Neural progenitor cell (in vitro differentiated cells): ENCODE measurements at regions not wholly inside any gene's neighbourhood (a gene's known extent, or its start where the extent isn't known, plus 50 kb on each side); places are given as distances from the start of the nearest gene placed in this dataset.
A peak's percentile ranks its signal among the peaks of the same experiment; 100 is the strongest.

ENCODE experiments used
- DNase-seq: peaks from one replicate; pipeline ENCODE4 v3.0.0-alpha.2; 2016; ENCODE audit warnings: low spot score
- H2AFZ ChIP-seq: fragments of 200-600 bp; sonication (generic); replicated peaks from 2 replicates; pipeline ENCODE4 v1.6.1; 2016; ENCODE audit warnings: antibody characterized with exemption
- H3F3A ChIP-seq: fragments of 200-600 bp; sonication (generic); 2 replicates; pipeline ENCODE4 v1.6.1; 2016; ENCODE audit warnings: antibody characterized with exemption, low read depth
- H3K27ac ChIP-seq: fragments of 200-600 bp; sonication (generic); 2 replicates; pipeline ENCODE4 v1.5.1; 2016; ENCODE audit warnings: mild to moderate bottlenecking
- H3K27me3 ChIP-seq: fragments of 200-600 bp; sonication (generic); 2 replicates; pipeline ENCODE4 v1.6.1; 2016; ENCODE audit warnings: mild to moderate bottlenecking, moderate library complexity
- H3K36me3 ChIP-seq: fragments of 200-600 bp; sonication (generic); 2 replicates; pipeline ENCODE4 v1.5.1; 2016
- H3K4me1 ChIP-seq: fragments of 200-600 bp; sonication (generic); 2 replicates; pipeline ENCODE4 v1.6.1; 2016; ENCODE audit warnings: mixed run types
- H3K4me2 ChIP-seq: fragments of 200-600 bp; sonication (generic); 2 replicates; pipeline ENCODE4 v1.6.1; 2016
- H3K4me3 ChIP-seq: fragments of 200-600 bp; sonication (generic); 2 replicates; pipeline ENCODE4 v1.5.1; 2016
- H3K79me2 ChIP-seq: fragments of 200-600 bp; sonication (generic); 2 replicates; pipeline ENCODE4 v1.6.1; 2016; ENCODE audit warnings: low read depth
- H3K9ac ChIP-seq: fragments of 200-600 bp; sonication (generic); 2 replicates; pipeline ENCODE4 v1.6.1; 2016
- H3K9me3 ChIP-seq: fragments of 200-600 bp; sonication (generic); 2 replicates; pipeline ENCODE4 v1.5.1; 2016; ENCODE audit warnings: low read depth
- H4K20me1 ChIP-seq: fragments of 200-600 bp; sonication (generic); 2 replicates; pipeline ENCODE4 v1.6.1; 2016; ENCODE audit warnings: low read depth
- H3K27ac Mint-ChIP-seq: 3 replicates; pipeline ENCODE4 v1.8.0; 2021; ENCODE audit warnings: mixed read lengths
- H3K27me3 Mint-ChIP-seq: 2 replicates; pipeline ENCODE4 v1.8.0; 2022; ENCODE audit warnings: low read depth, mild to moderate bottlenecking, inconsistent platforms, moderate library complexity, mixed read lengths; ENCODE audit not compliant: insufficient read depth
- H3K36me3 Mint-ChIP-seq: 3 replicates; pipeline ENCODE4 v1.8.0; 2021; ENCODE audit warnings: mixed read lengths
- H3K4me1 Mint-ChIP-seq: 3 replicates; pipeline ENCODE4 v1.8.0; 2021; ENCODE audit warnings: mixed read lengths
- H3K4me3 Mint-ChIP-seq: 3 replicates; pipeline ENCODE4 v1.8.0; 2021; ENCODE audit warnings: mild to moderate bottlenecking, moderate library complexity, mixed read lengths
- H3K9me3 Mint-ChIP-seq: 3 replicates; pipeline ENCODE4 v1.8.0; 2020; ENCODE audit warnings: mixed read lengths
- EZH2 ChIP-seq: fragments of 200-600 bp; sonication (generic); IDR thresholded peaks from 2 replicates; pipeline ENCODE4 v1.6.1; 2017; ENCODE audit warnings: antibody characterized with exemption, mild to moderate bottlenecking, moderate library complexity
- EZH2phosphoT487 ChIP-seq: fragments of 200-600 bp; sonication (generic); IDR thresholded peaks from 2 replicates; pipeline ENCODE4 v1.6.1; 2017; ENCODE audit warnings: antibody characterized with exemption
- TF ChIP-seq, protein P1 (sequence below): fragments of 200-600 bp; sonication (generic); IDR thresholded peaks from 2 replicates; pipeline ENCODE4 v1.5.1; 2017; ENCODE audit warnings: antibody characterized with exemption, mild to moderate bottlenecking

DNA sequence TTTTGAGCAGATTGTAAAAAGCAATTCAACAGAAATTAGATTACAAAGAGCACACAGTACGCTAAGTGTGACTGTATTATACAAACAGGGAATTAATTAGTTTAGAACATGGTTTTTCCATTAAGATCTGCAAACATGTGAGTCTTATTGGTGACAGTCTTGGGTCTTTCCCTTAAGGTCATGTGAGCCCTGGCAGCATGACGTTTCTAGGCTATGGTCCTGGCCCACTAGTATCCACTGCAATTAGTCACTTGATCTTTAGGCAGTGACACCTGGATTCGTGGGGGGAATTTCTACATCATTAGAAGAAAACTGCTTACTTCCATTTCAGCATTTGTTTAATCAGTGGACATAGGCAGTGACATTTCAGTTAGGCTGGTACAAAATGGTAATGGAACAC, 360.2 kb upstream of the NR2F2 start:
- no peak overlapping the region for H2AFZ ChIP-seq
- no peaks in the 10 kb centered on the region for H4K20me1 ChIP-seq
- Mint-ChIP-seq H3K27ac (no peak overlapping the region), H3K4me3 (no peak overlapping the region), H3K4me1 (peaks cover 33% of the 10 kb centered on the region), H3K27me3 (peaks cover 10% of the 10 kb centered on the region), H3K9me3 (peaks cover 11% of the 10 kb centered on the region), H3K36me3 (no peaks in the 10 kb centered on the region)
- no peak for DNase-seq
- no peak overlapping the region for H3K9ac ChIP-seq
- H3K4me2 ChIP-seq: no peak overlapping the region
- H3K79me2 ChIP-seq: no peaks in the 10 kb centered on the region
- H3F3A ChIP-seq: no peaks in the 10 kb centered on the region
- no peak overlapping the region for H3K4me3 ChIP-seq
- TF ChIP-seq EZH2phosphoT487 (no peak), EZH2 (no peak)
- TF ChIP-seq, protein P1, sequence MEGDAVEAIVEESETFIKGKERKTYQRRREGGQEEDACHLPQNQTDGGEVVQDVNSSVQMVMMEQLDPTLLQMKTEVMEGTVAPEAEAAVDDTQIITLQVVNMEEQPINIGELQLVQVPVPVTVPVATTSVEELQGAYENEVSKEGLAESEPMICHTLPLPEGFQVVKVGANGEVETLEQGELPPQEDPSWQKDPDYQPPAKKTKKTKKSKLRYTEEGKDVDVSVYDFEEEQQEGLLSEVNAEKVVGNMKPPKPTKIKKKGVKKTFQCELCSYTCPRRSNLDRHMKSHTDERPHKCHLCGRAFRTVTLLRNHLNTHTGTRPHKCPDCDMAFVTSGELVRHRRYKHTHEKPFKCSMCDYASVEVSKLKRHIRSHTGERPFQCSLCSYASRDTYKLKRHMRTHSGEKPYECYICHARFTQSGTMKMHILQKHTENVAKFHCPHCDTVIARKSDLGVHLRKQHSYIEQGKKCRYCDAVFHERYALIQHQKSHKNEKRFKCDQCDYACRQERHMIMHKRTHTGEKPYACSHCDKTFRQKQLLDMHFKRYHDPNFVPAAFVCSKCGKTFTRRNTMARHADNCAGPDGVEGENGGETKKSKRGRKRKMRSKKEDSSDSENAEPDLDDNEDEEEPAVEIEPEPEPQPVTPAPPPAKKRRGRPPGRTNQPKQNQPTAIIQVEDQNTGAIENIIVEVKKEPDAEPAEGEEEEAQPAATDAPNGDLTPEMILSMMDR: no peak
- no peaks in the 10 kb centered on the region for H3K27me3 ChIP-seq
- no peaks in the 10 kb centered on the region for H3K36me3 ChIP-seq
- no peaks in the 10 kb centered on the region for H3K9me3 ChIP-seq
- H3K4me1 ChIP-seq: peaks cover 12% of the 10 kb centered on the region
- no peak overlapping the region for H3K27ac ChIP-seq

DNA sequence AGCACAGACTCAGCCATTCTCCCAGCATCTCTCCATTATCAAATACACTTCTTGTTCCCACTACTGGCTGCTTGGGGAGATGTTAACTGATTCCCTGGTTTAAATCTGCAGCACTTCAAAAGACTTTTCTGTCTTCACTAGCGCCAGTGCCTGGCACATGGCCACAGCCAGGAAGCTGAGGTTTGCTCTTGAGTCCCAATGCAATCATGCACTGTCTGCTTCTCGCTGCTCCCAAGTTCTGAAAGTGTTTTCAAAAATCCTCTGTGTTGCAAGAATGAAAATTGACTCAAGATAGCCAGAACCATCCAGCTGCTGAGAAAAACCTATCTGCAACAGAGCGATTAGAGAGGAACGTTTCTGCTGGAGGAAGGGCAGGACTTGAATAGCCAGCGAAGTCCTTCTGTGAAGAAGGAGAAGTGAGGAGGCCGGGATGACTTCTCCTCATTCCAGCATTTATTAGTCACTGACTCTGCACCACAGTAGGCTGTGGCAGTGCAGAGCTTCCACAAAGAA, 358.4 kb upstream of the NR2F2 start:
- Histone ChIP-seq H2AFZ (peak overlapping the region; percentile 8), H3K9ac (no peak overlapping the region), H3K9me3 (no peaks in the 10 kb centered on the region), H3K27me3 (no peaks in the 10 kb centered on the region), H3K79me2 (no peaks in the 10 kb centered on the region), H3F3A (no peaks in the 10 kb centered on the region), H3K27ac (no peak overlapping the region), H4K20me1 (no peaks in the 10 kb centered on the region), H3K4me2 (no peak overlapping the region), H3K4me1 (peaks cover 12% of the 10 kb centered on the region), H3K4me3 (no peak overlapping the region), H3K36me3 (no peaks in the 10 kb centered on the region)
- Mint-ChIP-seq H3K9me3 (peaks cover 7% of the 10 kb centered on the region), H3K36me3 (no peaks in the 10 kb centered on the region), H3K4me1 (peaks cover 33% of the 10 kb centered on the region), H3K4me3 (no peak overlapping the region), H3K27me3 (peaks cover 10% of the 10 kb centered on the region), H3K27ac (no peak overlapping the region)
- no peak for TF ChIP-seq EZH2phosphoT487
- no peak for TF ChIP-seq EZH2
- TF ChIP-seq, protein P1: no peak
- DNase-seq: no peak

DNA sequence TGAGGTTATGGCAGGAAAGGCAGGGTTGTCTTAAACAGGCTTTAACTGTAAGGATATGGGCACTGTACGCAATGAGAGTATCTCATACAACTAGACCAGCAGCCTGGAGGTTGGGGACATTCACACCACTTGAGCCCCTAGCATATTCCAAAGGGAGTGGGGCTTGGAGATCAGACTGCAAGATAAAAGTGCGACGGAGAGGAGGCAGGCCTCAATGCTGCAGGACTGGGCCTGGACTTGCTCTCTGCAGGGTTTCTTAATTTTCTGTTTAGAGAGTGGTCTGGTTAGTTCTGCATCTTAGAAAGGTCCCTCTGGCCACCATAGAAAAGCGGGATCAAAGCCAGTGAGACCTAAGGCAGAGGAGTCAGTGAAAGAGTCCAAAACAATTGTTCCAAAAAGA, 357.7 kb upstream of the NR2F2 start:
- Histone ChIP-seq H3K4me1 (peaks cover 12% of the 10 kb centered on the region), H3K27me3 (no peaks in the 10 kb centered on the region), H3K36me3 (no peaks in the 10 kb centered on the region), H3K4me2 (no peak overlapping the region), H3F3A (no peaks in the 10 kb centered on the region), H3K79me2 (no peaks in the 10 kb centered on the region), H3K4me3 (no peak overlapping the region), H3K27ac (no peak overlapping the region), H2AFZ (no peak overlapping the region), H4K20me1 (no peaks in the 10 kb centered on the region), H3K9ac (no peak overlapping the region), H3K9me3 (no peaks in the 10 kb centered on the region)
- TF ChIP-seq EZH2: no peak
- TF ChIP-seq EZH2phosphoT487: no peak
- TF ChIP-seq, protein P1: no peak
- peaks cover 33% of the 10 kb centered on the region for H3K4me1 Mint-ChIP-seq
- H3K27me3 Mint-ChIP-seq: peaks cover 6% of the 10 kb centered on the region
- peaks cover 7% of the 10 kb centered on the region for H3K9me3 Mint-ChIP-seq
- H3K27ac Mint-ChIP-seq: no peak overlapping the region
- H3K36me3 Mint-ChIP-seq: no peaks in the 10 kb centered on the region
- no peak for DNase-seq
- H3K4me3 Mint-ChIP-seq: no peak overlapping the region
